H7 (cell line): ENCODE measurements at regions not wholly inside any gene's neighbourhood (a gene's known extent, or its start where the extent isn't known, plus 50 kb on each side); places are given as distances from the start of the nearest gene placed in this dataset.

Experiments used
- DNase-seq: peaks from one replicate; pipeline ENCODE4 v3.0.0; 2012
- H3K27me3 ChIP-seq: 2 replicates; pipeline ENCODE4 v1.6.0; 2011; ENCODE audit warnings: mild to moderate bottlenecking, low read length; ENCODE audit not compliant: control insufficient read depth, insufficient read depth
- H3K36me3 ChIP-seq: replicated peaks from 2 replicates; pipeline ENCODE4 v1.5.1; 2011; ENCODE audit warnings: low read length; ENCODE audit not compliant: control insufficient read depth, insufficient read depth
- H3K4me3 ChIP-seq: 2 replicates; pipeline ENCODE4 v1.5.1; 2011; ENCODE audit warnings: low read depth, mild to moderate bottlenecking, control low read depth, low read length, moderate library complexity; ENCODE audit not compliant: insufficient read depth

- Histone ChIP-seq H3K27me3 (no peaks in the 10 kb centered on the region), H3K4me3 (no peak overlapping the region), H3K36me3 (no peaks in the 10 kb centered on the region)
- no peak for DNase-seq
Measured at GRCh38 chr2:52959801-52960200, 807.8 kb upstream of the CHAC2 start.

GRCh38 chr2:52956766-52957165, 810.8 kb upstream of the CHAC2 start:
- no peak for DNase-seq
- Histone ChIP-seq H3K36me3 (no peaks in the 10 kb centered on the region), H3K4me3 (no peak overlapping the region), H3K27me3 (no peaks in the 10 kb centered on the region)

GRCh38 chr2:52956118-52956517, 811.5 kb upstream of the CHAC2 start:
- DNase-seq, result no peak
- H3K36me3 ChIP-seq, result no peaks in the 10 kb centered on the region
- H3K4me3 ChIP-seq, result no peak overlapping the region
- no peaks in the 10 kb centered on the region for H3K27me3 ChIP-seq

- Histone ChIP-seq H3K36me3 (no peaks in the 10 kb centered on the region), H3K4me3 (no peak overlapping the region), H3K27me3 (no peaks in the 10 kb centered on the region)
- DNase-seq, result no peak
Measured at GRCh38 chr2:52955079-52955478, 812.5 kb upstream of the CHAC2 start.

GRCh38 chr2:52940101-52940500, 827.5 kb upstream of the CHAC2 start:
- H3K36me3 ChIP-seq, result no peaks in the 10 kb centered on the region
- H3K27me3 ChIP-seq, result no peaks in the 10 kb centered on the region
- H3K4me3 ChIP-seq, result no peak overlapping the region
- no peak for DNase-seq

GRCh38 chr2:52939250-52939649, 828.4 kb upstream of the CHAC2 start:
- no peaks in the 10 kb centered on the region for H3K27me3 ChIP-seq
- H3K36me3 ChIP-seq, result no peaks in the 10 kb centered on the region
- no peak for DNase-seq
- no peak overlapping the region for H3K4me3 ChIP-seq

- no peak for DNase-seq
- Histone ChIP-seq H3K27me3 (no peaks in the 10 kb centered on the region), H3K36me3 (no peaks in the 10 kb centered on the region), H3K4me3 (no peak overlapping the region)
Measured at GRCh38 chr2:52936029-52936428, 831.6 kb upstream of the CHAC2 start.

GRCh38 chr2:52934920-52935640, 832.5 kb upstream of the CHAC2 start:
- Histone ChIP-seq H3K4me3 (no peak overlapping the region), H3K27me3 (no peaks in the 10 kb centered on the region), H3K36me3 (no peaks in the 10 kb centered on the region)
- no peak for DNase-seq

- no peak for DNase-seq
Measured at GRCh38 chr2:52934323-52934898, 833.2 kb upstream of the CHAC2 start.

GRCh38 chr2:52933878-52934277, 833.7 kb upstream of the CHAC2 start:
- no peaks in the 10 kb centered on the region for H3K27me3 ChIP-seq
- no peak overlapping the region for H3K4me3 ChIP-seq
- no peak for DNase-seq
- H3K36me3 ChIP-seq, result no peaks in the 10 kb centered on the region

More at GRCh38 chr2:52934323-52934898, 833.2 kb upstream of the CHAC2 start:
- no peak overlapping the region for H3K4me3 ChIP-seq
- no peaks in the 10 kb centered on the region for H3K36me3 ChIP-seq
- no peaks in the 10 kb centered on the region for H3K27me3 ChIP-seq

GRCh38 chr2:52931660-52932059, 835.9 kb upstream of the CHAC2 start:
- Histone ChIP-seq H3K4me3 (no peak overlapping the region), H3K27me3 (no peaks in the 10 kb centered on the region), H3K36me3 (no peaks in the 10 kb centered on the region)
- no peak for DNase-seq

GRCh38 chr2:52929412-52929811, 838.2 kb upstream of the CHAC2 start:
- Histone ChIP-seq H3K27me3 (no peaks in the 10 kb centered on the region), H3K4me3 (no peak overlapping the region), H3K36me3 (no peaks in the 10 kb centered on the region)
- DNase-seq, result no peak

GRCh38 chr2:52919673-52920072, 847.9 kb upstream of the CHAC2 start:
- Histone ChIP-seq H3K4me3 (no peak overlapping the region), H3K36me3 (no peaks in the 10 kb centered on the region), H3K27me3 (no peaks in the 10 kb centered on the region)
- no peak for DNase-seq

GRCh38 chr2:52918551-52918950, 849.1 kb upstream of the CHAC2 start:
- H3K4me3 ChIP-seq, result no peak overlapping the region
- no peaks in the 10 kb centered on the region for H3K36me3 ChIP-seq
- DNase-seq, result no peak
- no peaks in the 10 kb centered on the region for H3K27me3 ChIP-seq

GRCh38 chr2:52916981-52917380, 850.6 kb upstream of the CHAC2 start:
- H3K36me3 ChIP-seq, result no peaks in the 10 kb centered on the region
- DNase-seq, result no peak
- H3K27me3 ChIP-seq, result no peaks in the 10 kb centered on the region
- no peak overlapping the region for H3K4me3 ChIP-seq
